ENCODE measurements at regions not wholly inside any gene's neighbourhood (a gene's known extent, or its start where the extent isn't known, plus 50 kb on each side); places are given as distances from the start of the nearest gene placed in this dataset.

DNA sequence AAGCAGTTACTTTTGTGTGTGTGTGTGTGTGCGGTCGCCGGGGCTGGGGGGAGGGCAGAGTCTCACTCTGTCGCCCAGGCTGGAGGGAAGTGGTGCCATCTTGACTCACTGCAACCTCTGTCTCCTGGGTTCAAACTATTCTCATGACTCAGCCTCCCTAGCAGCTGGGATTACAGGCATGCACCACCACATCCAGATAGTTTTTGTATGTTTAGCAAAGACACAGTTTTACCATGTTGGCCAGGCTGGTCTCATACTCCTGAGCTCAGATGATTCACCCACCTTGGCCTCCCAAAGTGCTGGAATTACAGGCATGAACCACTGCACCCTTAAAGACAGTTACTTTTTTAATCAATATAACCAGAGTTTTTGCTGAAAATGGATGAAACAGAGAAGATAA lies 207.0 kb downstream of the PTPRC start:
- TF ChIP-seq, protein P1, sequence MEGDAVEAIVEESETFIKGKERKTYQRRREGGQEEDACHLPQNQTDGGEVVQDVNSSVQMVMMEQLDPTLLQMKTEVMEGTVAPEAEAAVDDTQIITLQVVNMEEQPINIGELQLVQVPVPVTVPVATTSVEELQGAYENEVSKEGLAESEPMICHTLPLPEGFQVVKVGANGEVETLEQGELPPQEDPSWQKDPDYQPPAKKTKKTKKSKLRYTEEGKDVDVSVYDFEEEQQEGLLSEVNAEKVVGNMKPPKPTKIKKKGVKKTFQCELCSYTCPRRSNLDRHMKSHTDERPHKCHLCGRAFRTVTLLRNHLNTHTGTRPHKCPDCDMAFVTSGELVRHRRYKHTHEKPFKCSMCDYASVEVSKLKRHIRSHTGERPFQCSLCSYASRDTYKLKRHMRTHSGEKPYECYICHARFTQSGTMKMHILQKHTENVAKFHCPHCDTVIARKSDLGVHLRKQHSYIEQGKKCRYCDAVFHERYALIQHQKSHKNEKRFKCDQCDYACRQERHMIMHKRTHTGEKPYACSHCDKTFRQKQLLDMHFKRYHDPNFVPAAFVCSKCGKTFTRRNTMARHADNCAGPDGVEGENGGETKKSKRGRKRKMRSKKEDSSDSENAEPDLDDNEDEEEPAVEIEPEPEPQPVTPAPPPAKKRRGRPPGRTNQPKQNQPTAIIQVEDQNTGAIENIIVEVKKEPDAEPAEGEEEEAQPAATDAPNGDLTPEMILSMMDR (IDR thresholded peaks at IDR 0.05), result no peak
- no peak for TF ChIP-seq POLR2A (IDR thresholded peaks at IDR 0.05)

Data from thyroid gland (tissue), 4 donors.